A549 (cell line): ENCODE measurements at regions not wholly inside any gene's neighbourhood (a gene's known extent, or its start where the extent isn't known, plus 50 kb on each side); places are given as distances from the start of the nearest gene placed in this dataset.
"Not testable (repeated sequence)": the region's sequence is repeated elsewhere in the genome, so short reads cannot be mapped to it uniquely, and the experiment has no call there.

ENCODE experiments used
- ATAC-seq, 2 experiments: fragments of 200-7000 bp in 1 of 2; fragments of >200 bp in 1 of 2; cut with Nextera tagmentation in 1 of 2; cut with Tn5 transposase in 1 of 2; 3 replicates each; pipeline versions ENCODE4 v1.8.0 to v1.9.1; 2018 to 2020; ENCODE audit warnings: mild to moderate bottlenecking in 1 of 2, moderate library complexity in 1 of 2
- CTCF ChIA-PET: fragments of 300-600 bp; sonication (Branson Sonifier 250); formaldehyde crosslinking; extraction: SDS; loops from one replicate; lab custom pipeline; 2021; ENCODE audit warnings: antibody characterized with exemption, inconsistent platforms; lab: Yijun Ruan, JAX
- POLR2A ChIA-PET: fragments of 350-600 bp; formaldehyde crosslinking; extraction: SDS; loops from one replicate; lab custom pipeline; 2021; ENCODE audit warnings: antibody characterized with exemption, inconsistent platforms; lab: Yijun Ruan, JAX
- DNase-seq, 2 experiments: peaks; one replicate each; pipeline versions ENCODE4 v3.0.0 to v3.0.0-alpha.2; 2011 to 2016; ENCODE audit warnings: low read depth in 1 of 2, low spot score in 1 of 2
- FAIRE-seq: peaks from 2 replicates; lab custom pipeline; 2011; peaks lifted over from hg19 to GRCh38; lab: Jason Lieb, UNC
- H3K27ac ChIP-seq, 2 experiments: fragments of >200 bp; sonication (Bioruptor Twin); formaldehyde crosslinking; 3 replicates each; pipeline ENCODE4 v1.5.1; 2016 to 2017
- H3K4me1 ChIP-seq: fragments of >200 bp; sonication (Bioruptor Twin); formaldehyde crosslinking; 3 replicates; pipeline ENCODE4 v1.6.1; 2016
- H3K4me2 ChIP-seq: fragments of >200 bp; sonication (Bioruptor Twin); formaldehyde crosslinking; 3 replicates; pipeline ENCODE4 v1.6.1; 2016
- H3K4me3 ChIP-seq: fragments of >200 bp; sonication (Bioruptor Twin); formaldehyde crosslinking; 3 replicates; pipeline ENCODE4 v1.5.1; 2016
- H3K9me3 ChIP-seq: fragments of >200 bp; sonication (Bioruptor Twin); formaldehyde crosslinking; 3 replicates; pipeline ENCODE4 v1.6.1; 2016
- CEBPB ChIP-seq, 2 experiments: fragments of >200 bp in 1 of 2; sonication (Bioruptor Twin) in 1 of 2; formaldehyde crosslinking in 1 of 2; IDR thresholded peaks; 2 replicates each; pipeline ENCODE4 v1.6.1; 2012 to 2016
- CTCF ChIP-seq: fragments of >200 bp; sonication (Bioruptor Twin); formaldehyde crosslinking; IDR thresholded peaks from 3 replicates; pipeline ENCODE4 v1.5.1; 2016
- EP300 ChIP-seq, 2 experiments: fragments of >200 bp; sonication (Bioruptor Twin); formaldehyde crosslinking; IDR thresholded peaks; 2 replicates in 1 of 2; 3 replicates in 1 of 2; pipeline ENCODE4 v1.6.1; 2016 to 2017
- ESRRA ChIP-seq: fragments of 150-350 bp; IDR thresholded peaks from 2 replicates; pipeline ENCODE4 v1.6.1; 2014; ENCODE audit warnings: mild to moderate bottlenecking, low read length, borderline replicate concordance
- FOSL2 ChIP-seq, 2 experiments: fragments of 450-650 bp in 1 of 2; fragments of >200 bp in 1 of 2; sonication (Bioruptor Twin) in 1 of 2; formaldehyde crosslinking; IDR thresholded peaks; 2 replicates each; pipeline versions ENCODE4 v1.5.0 to v1.6.1; 2016 to 2020; ENCODE audit warnings: mild to moderate bottlenecking in 1 of 2, moderate library complexity in 1 of 2
- FOXS1 ChIP-seq: fragments of 250-450 bp; sonication (Bioruptor Pico); IDR thresholded peaks from 2 replicates; pipeline ENCODE4 v1.5.0; 2020; ENCODE audit warnings: mild to moderate bottlenecking, moderate library complexity
- GATA3 ChIP-seq: IDR thresholded peaks from 2 replicates; pipeline ENCODE4 v1.6.1; 2012; ENCODE audit warnings: borderline replicate concordance
- HEYL ChIP-seq: fragments of 250-450 bp; sonication (Bioruptor Pico); IDR thresholded peaks from 2 replicates; pipeline ENCODE4 v1.8.0; 2021; ENCODE audit warnings: mild to moderate bottlenecking, moderate library complexity
- HOXA7 ChIP-seq: fragments of 250-450 bp; sonication (Bioruptor Pico); IDR thresholded peaks from 2 replicates; pipeline ENCODE4 v1.5.0; 2020; ENCODE audit warnings: mild to moderate bottlenecking, moderate library complexity
- MAFK ChIP-seq: fragments of 450-650 bp; IDR thresholded peaks from 2 replicates; pipeline ENCODE4 v1.6.1; 2014; ENCODE audit not compliant: partially characterized antibody
- NR3C1 ChIP-seq: fragments of >200 bp; sonication (Bioruptor Twin); formaldehyde crosslinking; IDR thresholded peaks from 3 replicates; pipeline ENCODE4 v1.6.1; 2017
- PBX3 ChIP-seq: IDR thresholded peaks from 2 replicates; pipeline ENCODE4 v1.6.1; 2012
- PHF8 ChIP-seq: fragments of 200-600 bp; sonication (generic); IDR thresholded peaks from 2 replicates; pipeline ENCODE4 v1.6.1; 2016; ENCODE audit warnings: low read depth, mild to moderate bottlenecking, antibody characterized with exemption, moderate library complexity, borderline replicate concordance
- POLR2A ChIP-seq: IDR thresholded peaks from 2 replicates; pipeline ENCODE4 v1.6.1; 2012; ENCODE audit warnings: mild to moderate bottlenecking, low read length
- RCOR1 ChIP-seq: fragments of 150-350 bp; IDR thresholded peaks from 2 replicates; pipeline ENCODE4 v1.6.1; 2014; ENCODE audit warnings: antibody characterized with exemption, low read length, low read depth
- RFX5 ChIP-seq: fragments of 450-650 bp; IDR thresholded peaks from 2 replicates; pipeline ENCODE4 v1.7.1; 2014; ENCODE audit warnings: antibody characterized with exemption, mild to moderate bottlenecking, moderate library complexity
- USF2 ChIP-seq: fragments of 450-650 bp; IDR thresholded peaks from 2 replicates; pipeline ENCODE4 v1.6.1; 2014; ENCODE audit warnings: antibody characterized with exemption
- ZNF302 ChIP-seq: fragments of 250-450 bp; sonication (Bioruptor Pico); IDR thresholded peaks from 2 replicates; pipeline ENCODE4 v1.9.0; 2021; ENCODE audit warnings: inconsistent platforms, mild to moderate bottlenecking, moderate library complexity
- WGBS: methylation state at CpG from one replicate; pipeline ENCODE4 v1.1.6; 2017; ENCODE audit errors: missing lambda C conversion rate; 5-methylcytosine and 5-hydroxymethylcytosine counted together

GRCh38 chr5:99368726-99369125 is 439.9 kb upstream of the CHD1 start:
- WGBS, result 33% methylated on average over 2 of the region's 2 CpGs

GRCh38 chr5:99355881-99356280 is 427.1 kb upstream of the CHD1 start:
- Histone ChIP-seq H3K4me1 (no peaks in the 10 kb centered on the region), H3K9me3 (no peaks in the 10 kb centered on the region), H3K4me2 (no peak overlapping the region), H3K27ac (no peak overlapping the region), H3K4me3 (no peak overlapping the region)
- ChIA-PET POLR2A (no interaction called here), CTCF (no interaction called here)
- DNase-seq (no peak), FAIRE-seq (no peak), ATAC-seq (no peak)
- TF ChIP-seq FOSL2 (IDR thresholded peaks at IDR 0.05) (no peak), FOSL2 (CRISPR knock-in tag; IDR thresholded peaks at IDR 0.05) (no peak), PBX3 (no peak), HOXA7 (no peak), USF2 (no peak)

More at GRCh38 chr5:99368726-99369125, 439.9 kb upstream of the CHD1 start:
- no peak for DNase-seq
- H3K9me3 ChIP-seq, result no peaks in the 10 kb centered on the region
- ChIA-PET POLR2A (no interaction called here), CTCF (no interaction called here)
- ATAC-seq, result no peak
- no peak for FAIRE-seq
- TF ChIP-seq POLR2A (no peak), CTCF (no peak), CEBPB (IDR thresholded peaks at IDR 0.05) (no peak), HOXA7 (no peak), RFX5 (no peak)
- H3K4me3 ChIP-seq, result no peak overlapping the region
- H3K4me1 ChIP-seq, result no peaks in the 10 kb centered on the region
- no peak overlapping the region for H3K4me2 ChIP-seq
- H3K27ac ChIP-seq, result no peak overlapping the region

GRCh38 chr5:99349787-99350186 is 421.0 kb upstream of the CHD1 start:
- FAIRE-seq, result no peak
- ChIA-PET CTCF (no interaction called here), POLR2A (no interaction called here)
- no peak overlapping the region for H3K4me2 ChIP-seq
- 25% methylated on average over 2 of the region's 2 CpGs for WGBS
- H3K27ac ChIP-seq, result no peak overlapping the region
- H3K9me3 ChIP-seq, result no peaks in the 10 kb centered on the region
- no peak for ATAC-seq
- no peak for DNase-seq
- H3K4me1 ChIP-seq, result no peaks in the 10 kb centered on the region
- no peak overlapping the region for H3K4me3 ChIP-seq
- no peak for TF ChIP-seq HEYL (CRISPR knock-in tag)
- TF ChIP-seq FOXS1, result no peak
- no peak for TF ChIP-seq ZNF302 (CRISPR knock-in tag)
- TF ChIP-seq GATA3, result no peak
- TF ChIP-seq EP300 (IDR thresholded peaks at IDR 0.05), result no peak
- TF ChIP-seq RFX5, result no peak
- TF ChIP-seq NR3C1, result no peak
- no peak for TF ChIP-seq RCOR1
- no peak for TF ChIP-seq PHF8

GRCh38 chr5:99348597-99348996 is 419.8 kb upstream of the CHD1 start:
- POLR2A ChIA-PET, result no interaction called here
- DNase-seq (no peak), ATAC-seq (no peak)
- WGBS, result 4% methylated on average over 4 of the region's 4 CpGs
- Histone ChIP-seq H3K27ac (no peak overlapping the region), H3K9me3 (no peaks in the 10 kb centered on the region), H3K4me2 (peak overlapping the region; percentile 49)
- CTCF ChIA-PET, result no interaction called here
- peak; percentile 57 for TF ChIP-seq MAFK
- no peak for TF ChIP-seq ESRRA
- TF ChIP-seq, all 56 proteins: peak for 1
- Histone ChIP-seq H3K4me3 (no peak overlapping the region), H3K4me1 (no peaks in the 10 kb centered on the region)
- no peak for FAIRE-seq

- H3K9me3 ChIP-seq, POLR2A ChIA-PET, FAIRE-seq, ATAC-seq, CTCF ChIA-PET, H3K4me3 ChIP-seq, H3K4me1 ChIP-seq, H3K4me2 ChIP-seq, H3K27ac ChIP-seq, DNase-seq: not testable (repeated sequence)
- WGBS, result 73% methylated on average over 2 of the region's 2 CpGs
Measured at GRCh38 chr5:99339758-99340157, 411.0 kb upstream of the CHD1 start.
